H1 (cell line): ENCODE measurements at regions not wholly inside any gene's neighbourhood (a gene's known extent, or its start where the extent isn't known, plus 50 kb on each side); places are given as distances from the start of the nearest gene placed in this dataset.

ENCODE experiments used
- CTCF ChIA-PET: fragments of 300-600 bp; sonication (Branson Sonifier 250); formaldehyde crosslinking; loops from one replicate; lab custom pipeline; 2021; ENCODE audit not compliant: partially characterized antibody; lab: Charles Lee
- POLR2A ChIA-PET: fragments of 300-600 bp; sonication (Branson Sonifier 250); formaldehyde crosslinking; loops from one replicate; lab custom pipeline; 2021; ENCODE audit warnings: inconsistent platforms; ENCODE audit not compliant: partially characterized antibody; lab: Charles Lee
- DNase-seq, 2 experiments: peaks; one replicate each; pipeline versions ENCODE4 v3.0.0 to v3.0.0-alpha.2; 2010 to 2022; ENCODE audit warnings: low spot score in 2 of 2, low read depth in 1 of 2, mixed read lengths in 1 of 2
- FAIRE-seq: peaks from 2 replicates; lab custom pipeline; 2011; peaks lifted over from hg19 to GRCh38; lab: Jason Lieb, UNC
- H2AFZ ChIP-seq: 2 replicates; pipeline ENCODE4 v1.8.1; 2012; ENCODE audit warnings: low read length, inconsistent platforms
- H2AK5ac ChIP-seq: 2 replicates; pipeline ENCODE4 v1.6.1; 2013; ENCODE audit warnings: low read depth, low read length
- H2BK120ac ChIP-seq: replicated peaks from 2 replicates; pipeline ENCODE3; 2013; ENCODE audit warnings: low read depth, low read length, inconsistent platforms
- H2BK12ac ChIP-seq: 2 replicates; pipeline ENCODE4 v1.6.1; 2013; ENCODE audit warnings: low read depth, low read length
- H2BK15ac ChIP-seq: 2 replicates; pipeline ENCODE4 v1.6.1; 2013; ENCODE audit warnings: low read length
- H2BK20ac ChIP-seq: 2 replicates; pipeline ENCODE4 v1.6.1; 2013; ENCODE audit warnings: low read length
- H2BK5ac ChIP-seq: 2 replicates; pipeline ENCODE4 v1.6.1; 2013; ENCODE audit warnings: low read depth, low read length
- H3K14ac ChIP-seq: 2 replicates; pipeline ENCODE4 v1.6.1; 2013; ENCODE audit warnings: inconsistent platforms; ENCODE audit not compliant: insufficient read length
- H3K18ac ChIP-seq: 2 replicates; pipeline ENCODE4 v1.6.1; 2013; ENCODE audit warnings: low read length; ENCODE audit errors: extremely low read depth
- H3K23ac ChIP-seq: 2 replicates; pipeline ENCODE4 v1.6.1; 2013; ENCODE audit warnings: inconsistent platforms; ENCODE audit not compliant: insufficient read length
- H3K23me2 ChIP-seq: 2 replicates; pipeline ENCODE4 v1.6.1; 2013; ENCODE audit warnings: low read depth, low read length
- H3K27ac ChIP-seq: 2 replicates; pipeline ENCODE4 v1.6.1; 2011; ENCODE audit warnings: low read depth, low read length, inconsistent platforms
- H3K27me3 ChIP-seq, 4 experiments: replicated peaks in 1 of 4; 1 replicate in 1 of 4; 2 replicates in 3 of 4; pipeline versions ENCODE4 v1.6.1 to v1.8.1; 2011 to 2013; ENCODE audit warnings: low read length in 3 of 4, mild to moderate bottlenecking in 3 of 4, inconsistent platforms in 2 of 4, mixed read lengths in 2 of 4, moderate library complexity in 1 of 4; ENCODE audit not compliant: control insufficient read depth in 3 of 4, insufficient read depth in 3 of 4; ENCODE audit errors: extremely low read depth in 1 of 4
- H3K36me3 ChIP-seq, 4 experiments: 2 replicates each; pipeline versions ENCODE4 v1.6.1 to v1.8.1; 2011 to 2013; ENCODE audit warnings: mild to moderate bottlenecking in 4 of 4, low read length in 3 of 4, moderate library complexity in 2 of 4, control low read depth in 1 of 4, inconsistent platforms in 1 of 4; ENCODE audit not compliant: insufficient read depth in 4 of 4, control insufficient read depth in 2 of 4
- H3K4ac ChIP-seq: replicated peaks from 2 replicates; pipeline ENCODE3; 2013; ENCODE audit warnings: low read length, low read depth, mixed read lengths, inconsistent platforms; ENCODE audit not compliant: insufficient read length
- H3K4me1 ChIP-seq, 4 experiments: replicated peaks in 1 of 4; 1 replicate in 1 of 4; 2 replicates in 3 of 4; pipeline versions ENCODE4 v1.6.1 to v1.8.1; 2011 to 2013; ENCODE audit warnings: low read length in 3 of 4, inconsistent platforms in 2 of 4, mixed read lengths in 1 of 4; ENCODE audit not compliant: insufficient read depth in 4 of 4, control insufficient read depth in 3 of 4
- H3K4me2 ChIP-seq, 2 experiments: 2 replicates each; pipeline versions ENCODE4 v1.6.1 to v1.8.1; 2011 to 2013; ENCODE audit warnings: low read depth in 2 of 2, low read length in 2 of 2, control low read depth in 1 of 2, inconsistent platforms in 1 of 2, mild to moderate bottlenecking in 1 of 2; ENCODE audit not compliant: insufficient read depth in 1 of 2
- H3K4me3 ChIP-seq, 4 experiments: fragments of 200-600, 300-600 bp in 1 of 4; sonication (generic), shearing (Covaris generic), sonication (Bioruptor Twin) in 1 of 4; 2 replicates each; pipeline versions ENCODE4 v1.5.1 to v1.8.1; 2011 to 2016; ENCODE audit warnings: low read length in 4 of 4, low read depth in 3 of 4, control low read depth in 2 of 4, inconsistent platforms in 2 of 4, mild to moderate bottlenecking in 2 of 4, mixed read lengths in 1 of 4, moderate library complexity in 1 of 4; ENCODE audit not compliant: insufficient read depth in 2 of 4; ENCODE audit errors: extremely low read depth in 1 of 4
- H3K56ac ChIP-seq: replicated peaks from 2 replicates; pipeline ENCODE3; 2013; ENCODE audit warnings: low read depth, mild to moderate bottlenecking, mixed read lengths, low read length, inconsistent platforms; ENCODE audit not compliant: insufficient read length
- H3K79me1 ChIP-seq: 2 replicates; pipeline ENCODE4 v1.6.1; 2013; ENCODE audit warnings: low read depth, low read length, control low read depth
- H3K79me2 ChIP-seq, 2 experiments: 2 replicates each; pipeline versions ENCODE4 v1.6.1 to v1.8.1; 2012 to 2013; ENCODE audit warnings: low read length in 2 of 2, mild to moderate bottlenecking in 2 of 2, inconsistent platforms in 1 of 2; ENCODE audit not compliant: insufficient read depth in 2 of 2, control insufficient read depth in 1 of 2
- H3K9ac ChIP-seq, 4 experiments: replicated peaks in 1 of 4; 1 replicate in 1 of 4; 2 replicates in 3 of 4; pipeline versions ENCODE4 v1.6.1 to v1.8.1; 2011 to 2013; ENCODE audit warnings: low read depth in 3 of 4, low read length in 3 of 4, control low read depth in 2 of 4, mild to moderate bottlenecking in 2 of 4, moderate library complexity in 2 of 4, inconsistent platforms in 1 of 4; ENCODE audit errors: extremely low read depth in 1 of 4
- H3K9me3 ChIP-seq, 2 experiments: 2 replicates each; pipeline versions ENCODE4 v1.6.1 to v1.8.1; 2012 to 2013; ENCODE audit warnings: mild to moderate bottlenecking in 2 of 2, moderate library complexity in 2 of 2, control low read depth in 1 of 2, inconsistent platforms in 1 of 2, low read depth in 1 of 2, low read length in 1 of 2, mixed read lengths in 1 of 2; ENCODE audit not compliant: insufficient read depth in 2 of 2
- H4K20me1 ChIP-seq, 2 experiments: replicated peaks in 1 of 2; 2 replicates each; pipeline versions ENCODE3 to v1.8.1; 2011 to 2013; ENCODE audit warnings: inconsistent platforms in 2 of 2, low read length in 2 of 2, mild to moderate bottlenecking in 1 of 2; ENCODE audit not compliant: insufficient read depth in 2 of 2, control insufficient read depth in 1 of 2
- H4K5ac ChIP-seq: 2 replicates; pipeline ENCODE4 v1.6.1; 2013; ENCODE audit warnings: low read length, low read depth, mixed read lengths, inconsistent platforms; ENCODE audit not compliant: insufficient read length
- H4K8ac ChIP-seq: 2 replicates; pipeline ENCODE4 v1.8.0; 2013; ENCODE audit warnings: mild to moderate bottlenecking, moderate library complexity, low read length, inconsistent platforms; ENCODE audit not compliant: insufficient read depth; ENCODE audit errors: extremely low read depth
- H4K91ac ChIP-seq: replicated peaks from 2 replicates; pipeline ENCODE3; 2013; ENCODE audit warnings: low read length, mixed read lengths, inconsistent platforms; ENCODE audit not compliant: insufficient read length
- ASH2L ChIP-seq: fragments of 200-600, 300-600 bp; sonication (generic); IDR thresholded peaks from one replicate; pipeline ENCODE4 v1.7.1; 2017; ENCODE audit warnings: low read length
- CEBPB ChIP-seq: IDR thresholded peaks from 2 replicates; pipeline ENCODE4 v1.6.1; 2012; ENCODE audit warnings: low read depth, low read length
- CHD2 ChIP-seq: IDR thresholded peaks from 2 replicates; pipeline ENCODE4 v1.6.1; 2012; ENCODE audit warnings: low read length, improper control_type of control experiment
- EZH2 ChIP-seq: fragments of 200-600 bp; sonication (generic); IDR thresholded peaks from 2 replicates; pipeline ENCODE4 v1.7.1; 2012; ENCODE audit warnings: low read depth, mild to moderate bottlenecking, moderate library complexity, low read length, inconsistent platforms; ENCODE audit not compliant: severe bottlenecking
- FOSL1 ChIP-seq: IDR thresholded peaks from 2 replicates; pipeline ENCODE4 v1.6.1; 2011; ENCODE audit warnings: mild to moderate bottlenecking, low read depth, low read length, moderate library complexity; ENCODE audit not compliant: insufficient read depth
- JUN ChIP-seq: IDR thresholded peaks from 2 replicates; pipeline ENCODE4 v1.6.1; 2011; ENCODE audit warnings: low read depth, mild to moderate bottlenecking, improper control_type of control experiment, low read length
- POU5F1 ChIP-seq: IDR thresholded peaks from 2 replicates; pipeline ENCODE4 v1.6.1; 2011; ENCODE audit warnings: low read depth, mild to moderate bottlenecking, low read length, moderate library complexity
- RNF2 ChIP-seq: fragments of 200-900, 300-1000 bp; sonication (generic); IDR thresholded peaks from 2 replicates; pipeline ENCODE4 v1.7.1; 2016; ENCODE audit warnings: borderline replicate concordance, low read depth, mild to moderate bottlenecking, antibody characterized with exemption, low read length; ENCODE audit not compliant: poor library complexity, severe bottlenecking; ENCODE audit errors: missing control alignments
- SP2 ChIP-seq: IDR thresholded peaks from 2 replicates; pipeline ENCODE4 v1.6.1; 2012; ENCODE audit warnings: mild to moderate bottlenecking, low read length, inconsistent platforms
- SP4 ChIP-seq: IDR thresholded peaks from 2 replicates; pipeline ENCODE4 v1.6.1; 2012; ENCODE audit warnings: low read length, inconsistent platforms
- WGBS, 2 experiments: shearing (Covaris generic) in 1 of 2; methylation state at CpG; one replicate each; pipeline versions ENCODE4 v1.1.6 to v1.1.7; 2013 to 2015; ENCODE audit warnings: low lambda C conversion rate in 2 of 2, mixed read lengths in 2 of 2, inconsistent platforms in 1 of 2, low coverage in 1 of 2, missing lambda C conversion rate in 1 of 2; ENCODE audit not compliant: insufficient replicate concordance in 2 of 2, insufficient coverage in 1 of 2, insufficient read length in 1 of 2; ENCODE audit errors: extremely low coverage in 1 of 2, missing lambda C conversion rate in 1 of 2; 5-methylcytosine and 5-hydroxymethylcytosine counted together
- TF ChIP-seq, protein P1 (sequence below): IDR thresholded peaks from 2 replicates; pipeline ENCODE4 v1.6.1; 2011; ENCODE audit warnings: low read depth, mild to moderate bottlenecking, low read length; ENCODE audit not compliant: insufficient read depth

DNA sequence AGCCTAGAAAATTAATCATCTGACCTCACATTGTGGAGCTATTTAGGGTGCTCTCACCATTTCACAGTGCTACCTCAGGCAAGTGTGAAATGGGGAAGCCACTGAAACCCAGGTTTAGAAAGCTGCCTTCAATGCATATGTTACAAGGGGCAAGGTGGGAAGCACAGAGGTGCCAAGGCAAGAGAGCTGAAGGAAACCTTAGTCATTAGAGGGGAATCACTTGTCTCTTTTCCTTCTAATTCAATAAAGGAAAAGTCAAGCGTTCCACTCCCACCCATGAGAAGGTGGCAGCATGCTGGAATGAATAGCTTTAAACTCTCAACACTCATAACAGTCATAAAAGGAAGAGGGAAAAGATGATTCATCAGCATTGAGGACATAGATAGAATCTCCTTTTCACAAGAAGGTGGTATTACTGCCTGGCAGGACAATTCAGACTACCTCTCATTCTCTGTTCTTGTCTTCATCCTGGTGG lies 251.9 kb upstream of the IRAK1BP1 start:
- CTCF ChIA-PET = interaction anchor here (0.8 to 1.1 kb wide), 2 partner anchors 9 to 12 kb away, joined by 3 to 4 read pairs; no protein-coding TSS in a partner anchor

More for the DNA sequence above, 251.9 kb upstream of the IRAK1BP1 start:
- no peak overlapping the region for H2BK20ac ChIP-seq
- H3K4me2 ChIP-seq = no peak overlapping the region
- H3K56ac ChIP-seq = no peak overlapping the region
- H4K5ac ChIP-seq = no peak overlapping the region
- DNase-seq = no peak
- H2AFZ ChIP-seq = no peak overlapping the region
- H4K8ac ChIP-seq = no peak overlapping the region
- no peaks in the 10 kb centered on the region for H4K20me1 ChIP-seq
- H3K4me1 ChIP-seq = peaks cover 0 to 4% (median 0%) of the 10 kb centered on the region in 4 experiments; a peak in 1 of 7 replicates
- H3K23me2 ChIP-seq = no peaks in the 10 kb centered on the region
- no peak overlapping the region for H4K91ac ChIP-seq
- H3K4me3 ChIP-seq = no peak overlapping the region
- no peak overlapping the region for H2BK5ac ChIP-seq
- no peak overlapping the region for H3K9ac ChIP-seq
- H3K79me1 ChIP-seq = no peaks in the 10 kb centered on the region
- H3K36me3 ChIP-seq = no peaks in the 10 kb centered on the region
- WGBS, 2 experiments = 100% methylated on average over 1 of the region's 1 CpG; no CpG with 5 or more reads in 1 of the 2 experiments
- H3K27me3 ChIP-seq = no peaks in the 10 kb centered on the region
- no peaks in the 10 kb centered on the region for H3K79me2 ChIP-seq
- POLR2A ChIA-PET = no interaction called here
- H2AK5ac ChIP-seq = no peak overlapping the region
- TF ChIP-seq SP4 (no peak), POU5F1 (no peak), JUN (no peak), CEBPB (no peak), SP2 (no peak), ASH2L (no peak), RNF2 (no peak), CHD2 (no peak), EZH2 (no peak), FOSL1 (no peak)
- TF ChIP-seq, protein P1, sequence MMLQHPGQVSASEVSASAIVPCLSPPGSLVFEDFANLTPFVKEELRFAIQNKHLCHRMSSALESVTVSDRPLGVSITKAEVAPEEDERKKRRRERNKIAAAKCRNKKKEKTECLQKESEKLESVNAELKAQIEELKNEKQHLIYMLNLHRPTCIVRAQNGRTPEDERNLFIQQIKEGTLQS = no peak
- FAIRE-seq = no peak
- no peak overlapping the region for H3K4ac ChIP-seq
- H3K23ac ChIP-seq = no peak overlapping the region
- H3K9me3 ChIP-seq = no peaks in the 10 kb centered on the region
- no peak overlapping the region for H3K27ac ChIP-seq
- no peak overlapping the region for H2BK15ac ChIP-seq
- no peak overlapping the region for H2BK12ac ChIP-seq
- no peak overlapping the region for H2BK120ac ChIP-seq
- no peak overlapping the region for H3K18ac ChIP-seq
- H3K14ac ChIP-seq = no peak overlapping the region
